ENCODE measurements at regions not wholly inside any gene's neighbourhood (a gene's known extent, or its start where the extent isn't known, plus 50 kb on each side); places are given as distances from the start of the nearest gene placed in this dataset.

DNA sequence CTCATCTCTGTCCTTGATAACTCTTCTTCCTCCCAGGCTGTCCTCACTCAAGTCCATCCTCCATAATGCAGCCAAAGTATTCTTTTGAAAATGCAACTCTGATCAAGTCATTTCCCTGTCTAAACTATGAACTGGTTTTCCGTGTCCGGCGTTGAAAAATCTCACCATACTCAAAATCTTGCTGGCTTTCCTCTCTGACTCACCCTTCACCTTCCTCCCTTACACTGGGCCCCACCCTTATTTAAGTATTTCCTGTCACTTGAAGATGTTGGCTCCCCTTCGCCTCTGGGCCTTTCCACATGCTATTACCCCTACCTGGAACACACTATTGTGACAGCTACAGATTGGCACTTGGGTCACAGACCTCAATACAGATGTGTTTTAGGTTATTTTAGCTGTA lies 515.6 kb downstream of the INHBA start:
- TF ChIP-seq, protein P1, sequence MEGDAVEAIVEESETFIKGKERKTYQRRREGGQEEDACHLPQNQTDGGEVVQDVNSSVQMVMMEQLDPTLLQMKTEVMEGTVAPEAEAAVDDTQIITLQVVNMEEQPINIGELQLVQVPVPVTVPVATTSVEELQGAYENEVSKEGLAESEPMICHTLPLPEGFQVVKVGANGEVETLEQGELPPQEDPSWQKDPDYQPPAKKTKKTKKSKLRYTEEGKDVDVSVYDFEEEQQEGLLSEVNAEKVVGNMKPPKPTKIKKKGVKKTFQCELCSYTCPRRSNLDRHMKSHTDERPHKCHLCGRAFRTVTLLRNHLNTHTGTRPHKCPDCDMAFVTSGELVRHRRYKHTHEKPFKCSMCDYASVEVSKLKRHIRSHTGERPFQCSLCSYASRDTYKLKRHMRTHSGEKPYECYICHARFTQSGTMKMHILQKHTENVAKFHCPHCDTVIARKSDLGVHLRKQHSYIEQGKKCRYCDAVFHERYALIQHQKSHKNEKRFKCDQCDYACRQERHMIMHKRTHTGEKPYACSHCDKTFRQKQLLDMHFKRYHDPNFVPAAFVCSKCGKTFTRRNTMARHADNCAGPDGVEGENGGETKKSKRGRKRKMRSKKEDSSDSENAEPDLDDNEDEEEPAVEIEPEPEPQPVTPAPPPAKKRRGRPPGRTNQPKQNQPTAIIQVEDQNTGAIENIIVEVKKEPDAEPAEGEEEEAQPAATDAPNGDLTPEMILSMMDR (IDR thresholded peaks at IDR 0.05) = no peak
- TF ChIP-seq POLR2A (IDR thresholded peaks at IDR 0.05) = no peak
